GM19372 (cell line): ENCODE measurements at regions not wholly inside any gene's neighbourhood (a gene's known extent, or its start where the extent isn't known, plus 50 kb on each side); places are given as distances from the start of the nearest gene placed in this dataset.
"Not testable (repeated sequence)": the region's sequence is repeated elsewhere in the genome, so short reads cannot be mapped to it uniquely, and the experiment has no call there.

Experiments
- ATAC-seq: cut with Tn5 transposase; IDR thresholded peaks from one replicate; pipeline ENCODE4 v1.9.1; 2021; ENCODE audit warnings: mild to moderate bottlenecking, low read depth, moderate library complexity; ENCODE audit not compliant: unreplicated experiment

DNA sequence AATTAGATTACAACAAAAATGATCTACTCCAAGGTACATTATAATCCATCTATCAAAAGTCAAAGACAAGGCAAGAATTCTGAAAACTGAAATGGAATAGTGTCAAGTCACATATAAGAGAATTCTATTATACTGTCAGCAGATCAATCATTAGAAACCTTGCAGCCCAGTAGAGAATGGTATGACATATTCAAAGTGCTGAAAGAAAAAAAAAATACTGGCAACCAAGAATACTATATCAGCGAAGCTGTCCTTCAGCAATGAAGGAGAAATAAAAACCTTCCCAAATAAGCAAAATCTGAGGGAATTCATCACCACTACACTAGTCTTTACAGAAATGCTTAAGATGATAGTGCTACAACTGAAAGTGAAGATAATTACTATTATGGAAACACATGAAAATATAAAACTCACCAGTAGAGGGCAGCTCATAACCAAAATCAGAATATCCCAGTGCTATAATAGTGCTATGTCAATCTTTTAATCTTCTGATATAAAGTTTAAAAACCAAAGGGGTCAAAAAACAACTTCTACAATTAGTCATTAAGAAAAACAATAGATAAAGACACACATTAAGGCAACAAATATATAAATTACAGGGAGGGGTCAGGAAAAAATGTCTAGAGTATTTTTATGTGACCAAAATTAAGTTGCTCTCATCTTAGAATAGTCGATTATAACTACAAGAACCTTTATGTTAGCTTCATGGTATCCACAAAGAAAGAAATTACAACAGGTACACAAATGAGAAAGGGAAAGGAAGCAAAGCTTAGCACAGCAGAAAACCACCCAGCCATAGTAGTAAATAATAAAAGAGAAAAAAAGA, 190.7 kb upstream of the CNTN6 start:
- peak; percentile 76 for ATAC-seq

DNA sequence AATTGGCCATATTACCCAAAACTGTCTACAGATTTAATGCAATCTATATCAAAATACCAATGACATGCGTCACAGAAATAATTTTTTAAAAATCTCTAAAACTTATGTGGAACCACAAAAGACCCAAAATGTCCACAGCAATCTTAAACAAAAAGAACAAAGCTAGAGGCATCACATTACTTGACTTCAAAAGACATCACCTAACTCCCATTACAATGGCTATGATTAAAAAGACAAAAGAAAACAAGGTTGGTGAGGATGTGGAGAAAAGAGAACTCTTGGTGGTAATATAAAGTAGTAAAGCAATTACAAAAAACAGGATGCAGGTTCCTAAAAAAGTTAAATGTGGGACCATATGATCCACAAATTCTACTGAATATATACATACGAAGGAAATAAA, 187.6 kb upstream of the CNTN6 start:
- no peak for ATAC-seq

DNA sequence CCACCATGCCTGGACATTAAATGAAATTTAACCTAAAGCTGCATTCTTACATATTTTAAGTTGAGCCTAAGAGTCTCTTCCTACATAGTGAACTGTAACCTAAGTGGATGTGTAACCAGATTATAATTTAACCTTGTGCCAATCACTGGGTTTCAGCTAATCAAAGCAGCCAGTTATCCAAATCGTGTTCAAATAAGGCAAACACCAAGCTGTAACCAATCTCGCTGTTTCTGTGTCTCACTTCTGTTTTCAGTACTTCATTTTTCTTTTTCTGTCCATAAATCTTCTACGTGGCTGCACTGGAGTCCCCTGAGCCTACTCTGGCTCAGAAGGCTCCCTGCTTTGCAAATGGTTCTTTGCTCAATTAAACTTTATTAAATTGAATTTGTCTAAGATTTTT, 186.1 kb upstream of the CNTN6 start:
- no peak for ATAC-seq

DNA sequence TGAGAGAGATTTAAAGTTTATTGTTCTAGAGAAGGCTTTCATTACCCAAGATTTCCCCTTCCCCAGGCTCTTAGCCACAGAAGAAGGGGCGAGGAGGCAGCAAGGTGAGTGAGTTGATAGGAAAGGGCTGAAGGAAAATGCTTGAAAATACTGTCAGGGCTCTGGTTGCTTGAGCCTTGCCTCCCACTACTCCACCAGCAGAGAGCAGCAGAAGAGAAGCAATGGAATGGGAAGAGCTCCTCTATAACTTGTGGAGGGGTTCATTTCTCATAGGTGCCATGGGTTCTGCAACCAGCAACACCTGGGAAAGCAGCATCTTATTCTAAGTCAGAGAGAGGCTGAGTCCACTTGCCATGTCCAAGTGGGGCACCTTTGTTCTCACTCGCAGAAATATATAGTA, 184.0 kb upstream of the CNTN6 start:
- no peak for ATAC-seq

DNA sequence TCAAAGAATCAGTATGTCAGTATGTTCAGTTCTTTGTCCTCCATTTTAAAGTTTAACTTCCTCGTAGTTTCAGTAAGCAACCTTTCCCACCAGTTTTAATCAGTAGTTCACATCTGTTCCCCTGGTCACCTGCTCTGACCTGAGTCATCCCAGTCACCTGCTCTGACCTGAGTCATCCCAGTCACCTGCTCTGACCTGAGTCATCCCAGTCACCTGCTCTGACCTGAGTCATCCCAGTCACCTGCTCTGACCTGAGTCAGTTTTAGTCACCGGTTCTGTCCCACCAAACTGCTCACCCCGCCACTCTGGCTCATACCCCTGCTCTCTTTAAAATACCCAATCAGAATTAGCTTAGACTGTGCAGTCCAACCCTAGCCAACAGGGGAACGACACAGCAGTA, 180.1 kb upstream of the CNTN6 start:
- not testable (repeated sequence) for ATAC-seq

DNA sequence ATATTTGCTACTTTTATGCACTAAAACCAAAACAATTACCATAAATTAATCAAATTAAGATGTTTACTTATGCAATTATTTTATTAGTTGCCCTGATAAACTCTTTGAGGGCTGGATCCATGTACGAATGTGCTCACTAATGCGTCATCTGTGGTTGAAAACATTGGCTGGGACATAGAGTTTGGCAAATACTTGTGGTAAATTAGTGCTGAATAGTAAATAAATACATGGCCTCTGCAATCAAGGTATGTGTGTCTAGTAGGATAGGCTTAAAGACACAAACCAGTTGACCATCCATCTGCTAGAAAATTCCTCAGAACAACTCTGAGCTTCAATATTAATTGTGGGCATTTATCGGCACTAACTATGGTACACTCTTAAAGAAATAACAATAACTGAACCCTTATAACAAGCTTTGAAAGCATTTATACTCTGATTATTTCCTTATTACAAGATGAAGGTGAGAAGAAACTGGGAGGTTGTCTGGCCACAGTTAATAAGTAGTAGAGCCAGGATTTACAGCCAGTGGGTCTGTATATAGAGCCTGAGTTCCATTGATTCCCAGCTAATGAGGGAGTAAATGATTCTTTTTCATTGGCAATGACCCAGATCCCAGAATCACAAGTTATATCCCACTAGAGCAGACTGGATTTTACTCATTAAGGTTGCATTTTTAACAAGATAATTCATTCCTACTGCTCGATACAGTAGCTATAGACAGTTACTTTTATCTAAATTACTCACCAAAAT, 169.5 kb upstream of the CNTN6 start:
- no peak for ATAC-seq

DNA sequence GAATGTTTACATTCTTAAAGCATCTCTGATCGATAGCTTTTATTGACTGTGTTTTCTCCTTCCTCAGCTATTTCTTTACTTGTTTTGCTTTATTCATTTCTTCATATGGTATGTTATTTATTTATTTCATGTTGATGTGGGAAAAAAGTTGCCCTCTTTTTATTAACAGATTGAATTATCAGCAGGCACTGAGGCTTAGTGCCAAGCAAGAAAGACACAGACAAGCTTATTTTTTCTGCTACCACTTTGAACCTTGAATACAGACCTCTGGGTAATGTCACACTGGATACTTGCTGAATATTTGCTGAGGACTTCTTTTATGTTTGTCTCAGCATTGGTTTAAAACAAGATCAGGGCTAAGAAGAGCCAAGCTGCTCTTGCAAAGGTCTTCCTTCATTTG, 162.0 kb upstream of the CNTN6 start:
- ATAC-seq, result no peak

DNA sequence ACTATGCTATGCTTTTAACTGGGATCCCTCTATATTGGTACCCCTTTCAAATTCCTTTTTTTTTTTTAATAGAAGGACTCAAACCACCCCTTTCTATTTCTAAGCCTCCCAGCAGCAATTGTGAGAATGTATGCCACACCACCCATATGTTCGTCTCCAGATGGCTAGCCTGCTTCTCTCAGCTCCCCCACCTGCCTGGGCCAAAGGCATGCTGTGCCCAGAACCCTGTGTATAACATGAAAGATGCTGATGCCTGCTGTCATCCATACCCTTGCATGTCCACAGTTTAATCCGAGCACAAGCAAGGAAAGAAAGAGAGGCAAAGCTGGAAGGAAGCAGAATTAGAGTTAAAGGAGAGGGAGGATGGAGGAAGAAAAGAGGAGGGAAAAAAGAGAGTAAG, 159.5 kb upstream of the CNTN6 start:
- ATAC-seq, result no peak

DNA sequence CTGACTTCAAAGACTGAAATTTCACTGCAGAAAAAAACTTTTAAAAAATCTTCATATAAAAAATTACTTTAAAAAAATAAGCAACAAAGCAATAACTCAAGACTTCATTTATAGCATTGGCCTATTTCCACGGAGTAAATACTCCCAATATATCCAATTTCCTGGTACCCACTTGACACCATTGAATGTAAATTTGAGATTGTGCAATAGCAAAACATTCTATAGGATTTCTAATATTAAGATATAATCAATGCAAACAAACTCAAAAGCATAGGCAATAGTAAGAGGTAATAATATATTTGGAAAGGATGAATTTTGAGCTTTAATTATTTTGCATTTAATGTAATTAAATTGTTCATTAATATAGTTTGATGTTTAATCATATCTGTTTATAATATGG, 148.0 kb upstream of the CNTN6 start:
- no peak for ATAC-seq

DNA sequence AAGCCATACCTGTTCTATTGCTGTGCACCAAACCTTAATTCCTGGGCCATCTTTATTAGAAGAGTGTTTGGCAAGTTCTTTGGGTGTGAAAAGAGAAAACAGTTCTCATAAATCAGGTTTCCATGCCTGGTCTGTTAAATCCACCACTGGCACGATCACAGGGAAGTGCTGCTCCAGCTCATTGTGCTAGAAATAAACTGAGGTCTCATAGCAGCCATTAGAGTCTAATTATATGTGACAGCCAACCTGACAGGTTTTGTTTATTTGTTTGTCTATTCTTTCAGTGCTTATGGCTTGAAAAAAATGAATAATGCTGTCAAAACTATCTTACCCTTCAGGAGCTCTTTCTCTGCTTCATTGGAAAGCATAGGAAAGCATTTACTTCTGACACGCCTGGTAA, 147.1 kb upstream of the CNTN6 start:
- ATAC-seq, result no peak

DNA sequence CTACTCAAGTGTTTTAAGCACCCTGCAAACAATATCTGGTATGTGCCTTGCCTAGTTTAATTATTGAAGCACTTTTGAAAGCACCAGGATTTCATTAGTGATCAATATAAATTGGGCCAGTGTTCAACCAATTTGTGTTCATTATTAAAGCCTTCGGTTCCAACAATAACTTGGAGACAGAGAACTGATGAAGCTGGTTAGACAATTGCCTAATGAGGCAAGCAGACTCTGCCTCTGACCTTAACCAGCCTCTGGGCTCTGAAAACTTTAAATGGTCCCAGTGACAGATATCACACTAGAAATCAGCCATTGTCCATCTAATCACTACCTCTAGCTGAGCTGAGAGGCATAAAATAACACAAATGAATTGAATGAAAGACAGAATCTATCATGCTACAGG, 139.9 kb upstream of the CNTN6 start:
- no peak for ATAC-seq

DNA sequence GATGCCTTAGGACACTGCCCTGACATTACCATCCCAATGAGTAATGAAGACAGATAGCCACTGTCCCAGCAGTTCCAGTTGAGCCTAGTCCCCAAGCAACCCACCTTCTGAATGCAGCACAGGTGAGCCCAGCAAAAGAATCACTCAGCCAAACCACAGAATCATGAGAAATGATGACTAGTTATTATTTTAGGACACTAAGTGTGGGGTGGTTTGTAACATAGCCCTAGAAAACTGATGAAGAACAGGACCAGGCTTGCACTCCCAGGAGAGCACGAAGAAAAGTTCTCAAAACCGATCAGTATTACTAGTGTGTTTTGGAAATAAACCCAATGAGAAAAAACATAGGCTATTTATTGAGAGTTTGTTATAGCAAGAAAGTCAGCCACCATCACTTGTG, 129.6 kb upstream of the CNTN6 start:
- no peak for ATAC-seq

DNA sequence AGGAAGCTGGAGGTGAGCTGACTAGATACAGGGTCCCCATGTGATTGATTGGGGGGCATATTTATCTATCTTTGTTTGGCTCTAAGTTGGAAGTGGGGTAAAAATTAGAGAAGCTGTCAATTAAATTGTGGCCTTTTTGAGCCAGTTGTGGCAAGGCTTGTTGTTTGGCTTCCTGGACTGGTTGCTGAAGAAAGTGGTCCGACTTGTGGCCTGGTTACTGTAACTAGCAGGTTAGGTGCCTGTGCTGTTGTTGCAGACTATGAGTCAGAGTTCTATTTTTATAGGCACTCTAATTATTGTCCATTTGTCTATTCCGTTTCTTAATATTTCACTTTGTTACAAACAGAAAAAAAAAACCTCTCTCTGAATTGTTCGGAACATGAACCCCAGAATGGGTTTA, 129.1 kb upstream of the CNTN6 start:
- ATAC-seq, result no peak

DNA sequence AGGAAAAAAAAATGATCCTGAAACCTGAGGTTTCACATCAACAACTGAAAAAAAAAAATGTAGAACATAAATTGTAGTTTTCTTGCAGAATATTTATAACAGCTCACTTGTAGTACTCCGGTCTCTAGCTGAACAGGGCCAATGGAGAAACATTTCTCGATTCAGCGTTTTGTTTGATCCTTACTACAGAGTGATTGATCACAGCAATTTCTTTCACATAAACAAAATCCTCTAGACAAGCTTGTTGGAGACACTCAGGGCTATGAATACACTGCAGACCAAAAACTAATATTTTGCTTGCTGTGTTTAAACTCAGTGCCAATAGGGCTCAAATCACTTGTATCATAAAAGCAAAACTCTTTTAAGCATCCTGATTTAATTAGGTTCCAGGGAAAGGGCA, 127.0 kb upstream of the CNTN6 start:
- no peak for ATAC-seq

DNA sequence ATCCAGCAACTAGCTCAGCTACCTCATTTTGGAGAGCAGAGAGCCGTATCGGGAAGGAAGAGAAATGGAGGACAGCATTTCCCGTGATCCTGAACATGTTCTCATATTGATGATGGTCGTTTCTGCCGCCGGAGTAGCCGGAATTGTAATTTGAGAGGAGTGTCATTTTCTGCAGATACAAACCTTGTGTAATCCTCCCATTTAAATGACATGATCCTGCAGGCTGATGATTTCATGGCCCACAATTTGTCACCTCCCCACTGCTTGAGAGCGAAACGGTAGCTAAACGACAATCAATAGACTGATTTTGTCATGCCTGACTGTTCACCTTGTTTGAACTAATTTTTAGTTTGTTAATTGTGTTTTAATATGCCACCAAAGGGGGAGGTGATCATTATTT, 126.5 kb upstream of the CNTN6 start:
- no peak for ATAC-seq

DNA sequence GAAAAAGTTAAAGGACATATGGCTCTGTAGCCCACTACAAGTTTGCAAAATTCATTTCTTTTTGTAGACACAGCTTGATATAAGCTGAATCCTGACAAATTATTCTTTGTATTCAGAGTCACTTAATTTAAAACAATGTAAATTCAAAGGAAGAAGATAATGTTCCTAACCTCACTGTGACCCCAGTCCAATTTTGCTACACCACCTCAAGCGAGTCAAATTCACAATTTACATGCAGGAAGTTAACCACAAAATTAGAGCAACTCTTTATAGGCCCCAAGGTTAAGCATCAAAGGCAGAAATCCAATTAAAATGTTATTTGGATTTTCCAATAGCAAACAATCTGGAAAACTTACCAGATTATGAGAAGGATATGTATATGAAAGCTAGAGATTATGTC, 119.5 kb upstream of the CNTN6 start:
- no peak for ATAC-seq

DNA sequence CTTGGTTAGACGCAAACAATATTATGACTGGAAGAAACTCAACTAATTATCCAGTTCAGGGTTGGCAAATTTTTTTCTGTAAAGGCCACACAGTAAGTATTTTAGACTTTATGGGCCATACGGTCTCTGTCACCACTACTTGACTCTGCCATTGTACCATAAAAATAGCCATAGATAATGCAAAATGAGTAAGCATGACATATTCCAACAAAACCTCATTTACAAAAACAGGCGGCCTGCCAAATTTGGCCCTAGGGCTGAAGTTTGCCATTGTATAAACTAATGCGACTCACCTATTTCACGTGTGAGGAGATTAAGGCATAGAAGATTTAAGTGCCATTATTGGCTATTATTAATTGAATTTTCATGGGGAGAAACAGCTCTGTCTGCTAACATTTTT, 116.8 kb upstream of the CNTN6 start:
- ATAC-seq, result no peak

DNA sequence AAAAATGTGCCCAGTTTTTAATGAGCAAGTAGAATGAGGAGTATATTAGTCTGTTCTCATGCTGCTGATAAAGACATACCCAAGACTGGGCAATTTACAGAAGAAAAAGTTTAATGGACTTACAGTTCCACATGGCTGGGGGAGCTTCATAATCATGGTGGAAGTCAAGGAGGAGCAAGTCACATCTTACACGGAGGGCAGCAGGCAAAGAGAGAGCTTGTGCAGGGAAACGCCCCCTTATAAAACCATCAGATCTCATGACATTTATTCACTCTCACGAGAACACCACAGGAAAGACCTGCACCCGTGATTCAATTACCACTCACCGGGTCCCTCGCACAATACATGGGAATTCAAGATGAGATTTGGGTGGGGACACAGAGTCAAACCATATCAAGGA, 111.7 kb upstream of the CNTN6 start:
- no peak for ATAC-seq

DNA sequence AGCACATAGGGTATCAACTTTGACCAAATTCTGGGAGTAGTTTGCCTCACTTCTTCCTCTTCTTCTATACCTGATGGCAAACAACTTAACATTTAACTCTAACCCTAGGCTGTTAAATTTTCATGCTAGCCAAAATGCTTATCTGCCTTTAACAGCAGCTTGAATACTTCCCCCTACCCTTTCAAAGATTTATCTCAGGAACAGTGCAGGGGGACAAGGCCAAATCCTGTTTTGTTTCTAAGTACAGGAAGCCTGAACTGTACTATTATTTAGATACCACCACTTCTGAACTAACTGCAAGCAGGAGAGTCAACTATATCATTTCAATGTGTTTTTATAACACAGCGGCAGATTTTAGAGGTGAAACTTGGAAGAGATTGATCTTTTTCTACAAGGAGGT, 104.0 kb upstream of the CNTN6 start:
- no peak for ATAC-seq

DNA sequence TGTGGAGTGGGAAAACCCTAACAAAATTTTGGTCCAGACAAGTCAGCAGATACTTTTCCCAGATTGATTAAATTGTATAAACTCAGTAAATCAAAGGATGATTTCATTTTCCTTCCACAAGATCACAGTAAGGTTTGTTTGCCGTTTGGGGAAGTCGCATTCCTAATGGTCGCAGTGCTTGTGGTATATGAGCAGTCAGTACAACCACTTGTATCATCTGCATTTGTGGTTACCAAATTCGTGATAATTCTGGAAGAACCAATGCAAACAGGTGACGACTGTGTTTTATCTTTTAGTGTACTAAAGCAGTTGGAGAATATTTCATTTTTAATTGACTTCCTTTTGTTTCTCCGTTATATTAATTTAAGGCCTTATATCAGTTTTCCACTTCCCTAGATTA, 100.0 kb upstream of the CNTN6 start:
- ATAC-seq, result no peak

DNA sequence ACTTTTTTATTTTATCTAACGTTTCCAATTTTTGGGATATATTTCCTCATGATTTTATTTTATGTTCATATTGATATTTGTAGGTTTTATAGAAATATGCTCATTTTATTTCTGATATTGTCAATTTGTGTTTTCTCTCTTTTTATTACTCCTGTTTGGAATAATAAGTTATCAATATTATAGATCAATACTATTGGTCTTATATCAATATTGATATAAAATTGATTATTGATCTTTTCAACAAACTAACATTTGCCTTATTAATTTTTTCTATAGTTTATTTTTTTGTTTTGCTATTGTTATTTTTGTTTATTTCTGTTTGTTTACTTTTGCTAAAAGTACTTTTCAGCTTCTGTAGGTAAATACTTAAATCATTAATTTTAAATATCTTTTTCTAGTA, 90.8 kb upstream of the CNTN6 start:
- ATAC-seq, result no peak

DNA sequence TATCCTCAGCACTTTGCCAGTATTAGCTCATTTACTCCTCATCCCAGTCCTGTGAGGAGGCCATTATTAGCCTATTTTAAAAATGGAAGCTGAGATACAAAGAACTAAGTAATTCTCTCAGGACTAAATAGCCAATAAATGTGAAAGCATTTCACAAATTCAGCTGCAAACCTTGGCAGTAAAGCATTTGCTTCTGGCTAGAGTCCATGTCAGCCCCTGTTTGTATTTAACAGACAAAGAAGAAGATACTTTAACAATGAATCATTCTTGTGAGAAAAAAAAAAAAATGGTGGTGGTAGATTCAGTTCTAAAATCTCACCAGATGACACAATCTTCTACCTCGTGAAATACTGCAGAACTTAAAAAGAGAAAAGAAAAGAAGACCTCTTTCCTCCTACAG, 85.0 kb upstream of the CNTN6 start:
- ATAC-seq, result no peak
